Common myeloid progenitor, CD34-positive (primary cell): ENCODE measurements at regions not wholly inside any gene's neighbourhood (a gene's known extent, or its start where the extent isn't known, plus 50 kb on each side); places are given as distances from the start of the nearest gene placed in this dataset.

Experiments used
- CTCF ChIA-PET: fragments of 350-600 bp; sonication (Branson Sonifier 250); formaldehyde crosslinking; loops from one replicate; lab custom pipeline; 2021; ENCODE audit warnings: antibody characterized with exemption; lab: Charles Lee
- POLR2A ChIA-PET: fragments of 350-600 bp; sonication (Branson Sonifier 250); formaldehyde crosslinking; loops from one replicate; lab custom pipeline; 2021; ENCODE audit warnings: antibody characterized with exemption; lab: Charles Lee
- DNase-seq, 3 donors: peaks; one replicate each; pipeline versions ENCODE4 v3.0.0 to v3.0.0-alpha.2; 2013
- H3K27ac ChIP-seq, 2 experiments: 1 replicate in 1 of 2; 2 replicates in 1 of 2; pipeline ENCODE4 v1.7.0; 2013; ENCODE audit warnings: inconsistent platforms in 2 of 2, low read length in 2 of 2, mild to moderate bottlenecking in 2 of 2, low read depth in 1 of 2, moderate library complexity in 1 of 2; ENCODE audit not compliant: severe bottlenecking in 2 of 2, insufficient read depth in 1 of 2, poor library complexity in 1 of 2
- H3K27me3 ChIP-seq, 5 experiments: replicated peaks in 2 of 5; 1 replicate in 3 of 5; 2 replicates in 2 of 5; pipeline versions ENCODE4 v1.6.1 to v1.7.0; 2013; ENCODE audit warnings: low read length in 4 of 5, mild to moderate bottlenecking in 2 of 5, moderate library complexity in 2 of 5, inconsistent platforms in 1 of 5; ENCODE audit not compliant: insufficient read depth in 5 of 5, control insufficient read depth in 4 of 5
- H3K36me3 ChIP-seq, 4 experiments: 1 replicate in 2 of 4; 2 replicates in 2 of 4; pipeline versions ENCODE4 v1.6.1 to v1.7.0; 2013; ENCODE audit warnings: low read length in 3 of 4, control low read depth in 1 of 4, mild to moderate bottlenecking in 1 of 4; ENCODE audit not compliant: control insufficient read depth in 4 of 4, insufficient read depth in 4 of 4
- H3K4me1 ChIP-seq, 4 experiments: 1 replicate in 3 of 4; 2 replicates in 1 of 4; pipeline versions ENCODE4 v1.6.1 to v1.7.1; 2013; ENCODE audit warnings: low read length in 3 of 4, mild to moderate bottlenecking in 3 of 4, control low read depth in 1 of 4, inconsistent platforms in 1 of 4, moderate library complexity in 1 of 4; ENCODE audit not compliant: control insufficient read depth in 4 of 4, insufficient read depth in 4 of 4; ENCODE audit errors: control extremely low read depth in 1 of 4
- H3K4me3 ChIP-seq, 7 experiments: 1 replicate in 4 of 7; 2 replicates in 3 of 7; pipeline versions ENCODE4 v1.5.1 to v1.7.0; 2013; ENCODE audit warnings: mild to moderate bottlenecking in 7 of 7, low read length in 6 of 7, moderate library complexity in 6 of 7, inconsistent platforms in 2 of 7, low read depth in 2 of 7, control low read depth in 1 of 7; ENCODE audit not compliant: insufficient read depth in 4 of 7, control insufficient read depth in 1 of 7; ENCODE audit errors: extremely low read depth in 1 of 7
- H3K9me3 ChIP-seq, 5 experiments: 1 replicate in 4 of 5; 2 replicates in 1 of 5; pipeline versions ENCODE4 v1.6.1 to v1.7.1; 2013; ENCODE audit warnings: low read length in 4 of 5, mild to moderate bottlenecking in 2 of 5, inconsistent platforms in 1 of 5, low read depth in 1 of 5, moderate library complexity in 1 of 5; ENCODE audit not compliant: control insufficient read depth in 4 of 5, insufficient read depth in 2 of 5; ENCODE audit errors: control extremely low read depth in 1 of 5
- WGBS: methylation state at CpG from one replicate; pipeline ENCODE4 v1.1.5; 2013; ENCODE audit not compliant: insufficient coverage; 5-methylcytosine and 5-hydroxymethylcytosine counted together

- Histone ChIP-seq H3K4me3 (no peak overlapping the region), H3K9me3 (peaks cover 0 to 3% (median 0%) of the 10 kb centered on the region in 5 experiments), H3K27ac (no peak overlapping the region), H3K27me3 (no peaks in the 10 kb centered on the region), H3K4me1 (no peaks in the 10 kb centered on the region), H3K36me3 (no peaks in the 10 kb centered on the region)
- ChIA-PET POLR2A (no interaction called here), CTCF (no interaction called here)
- no peak for DNase-seq
- WGBS: 75% methylated on average over 2 of the region's 3 CpGs
These were observed 425.5 kb downstream of the RFC3 start for GRCh38 chr13:34243403-34243802.

GRCh38 chr13:34246511-34246910 lies 428.6 kb downstream of the RFC3 start:
- Histone ChIP-seq H3K4me3 (no peak overlapping the region), H3K27ac (no peak overlapping the region), H3K36me3 (no peaks in the 10 kb centered on the region), H3K27me3 (peaks cover 0 to 3% (median 0%) of the 10 kb centered on the region in 5 experiments), H3K9me3 (no peaks in the 10 kb centered on the region), H3K4me1 (no peaks in the 10 kb centered on the region)
- ChIA-PET CTCF (no interaction called here), POLR2A (no interaction called here)
- no peak for DNase-seq
- no CpG with 5 or more reads among the region's 2 CpGs for WGBS

- H3K27ac ChIP-seq: no peak overlapping the region
- DNase-seq: no peak
- no CpG with 5 or more reads among the region's 1 CpG for WGBS
- H3K27me3 ChIP-seq: peaks cover 0 to 3% (median 0%) of the 10 kb centered on the region in 5 experiments
- H3K9me3 ChIP-seq: no peaks in the 10 kb centered on the region
- no peak overlapping the region for H3K4me3 ChIP-seq
- no peaks in the 10 kb centered on the region for H3K36me3 ChIP-seq
- CTCF ChIA-PET: no interaction called here
- H3K4me1 ChIP-seq: no peaks in the 10 kb centered on the region
- POLR2A ChIA-PET: no interaction called here
These were observed 429.6 kb downstream of the RFC3 start for GRCh38 chr13:34247596-34247995.

- DNase-seq: no peak
- H3K36me3 ChIP-seq: no peaks in the 10 kb centered on the region
- ChIA-PET CTCF (no interaction called here), POLR2A (no interaction called here)
- H3K4me1 ChIP-seq: no peaks in the 10 kb centered on the region
- no peak overlapping the region for H3K27ac ChIP-seq
- peaks cover 0 to 2% (median 0%) of the 10 kb centered on the region in 5 experiments for H3K9me3 ChIP-seq
- H3K27me3 ChIP-seq: peaks cover 0 to 3% (median 0%) of the 10 kb centered on the region in 5 experiments
- 100% methylated on average over 1 of the region's 3 CpGs for WGBS
- no peak overlapping the region for H3K4me3 ChIP-seq
These were observed 431.6 kb downstream of the RFC3 start for GRCh38 chr13:34249546-34250039.

- Histone ChIP-seq H3K36me3 (no peaks in the 10 kb centered on the region), H3K27ac (no peak overlapping the region), H3K4me1 (no peaks in the 10 kb centered on the region), H3K9me3 (peaks cover 0 to 3% (median 0%) of the 10 kb centered on the region in 5 experiments), H3K27me3 (peaks cover 0 to 3% (median 0%) of the 10 kb centered on the region in 5 experiments), H3K4me3 (no peak overlapping the region)
- ChIA-PET CTCF (no interaction called here), POLR2A (no interaction called here)
- no peak for DNase-seq
- WGBS: no CpG with 5 or more reads among the region's 3 CpGs
These were observed 432.3 kb downstream of the RFC3 start for GRCh38 chr13:34250151-34250670.

GRCh38 chr13:34254366-34254765 lies 436.4 kb downstream of the RFC3 start:
- no peaks in the 10 kb centered on the region for H3K36me3 ChIP-seq
- no peak overlapping the region for H3K4me3 ChIP-seq
- peaks cover 0 to 15% (median 2%) of the 10 kb centered on the region in 4 experiments for H3K4me1 ChIP-seq
- no peak for DNase-seq
- H3K9me3 ChIP-seq: peaks cover 0 to 3% (median 0%) of the 10 kb centered on the region in 5 experiments
- POLR2A ChIA-PET: no interaction called here
- peaks cover 0 to 3% (median 0%) of the 10 kb centered on the region in 5 experiments for H3K27me3 ChIP-seq
- H3K27ac ChIP-seq: no peak overlapping the region
- CTCF ChIA-PET: no interaction called here

- Histone ChIP-seq H3K4me1 (peaks cover 0 to 15% (median 2%) of the 10 kb centered on the region in 4 experiments), H3K9me3 (peaks cover 0 to 3% (median 0%) of the 10 kb centered on the region in 5 experiments), H3K27me3 (peaks cover 0 to 3% (median 0%) of the 10 kb centered on the region in 5 experiments), H3K36me3 (no peaks in the 10 kb centered on the region), H3K4me3 (no peak overlapping the region), H3K27ac (no peak overlapping the region)
- ChIA-PET POLR2A (interaction anchor here (0.6 kb wide), 1 partner anchor 136 kb away, joined by 3 read pairs; no protein-coding TSS in a partner anchor), CTCF (no interaction called here)
- WGBS: 90% methylated on average over 3 of the region's 3 CpGs
- no peak for DNase-seq
These were observed 437.8 kb downstream of the RFC3 start for GRCh38 chr13:34255711-34256110.
